HEK293T (cell line): ENCODE measurements at regions not wholly inside any gene's neighbourhood (a gene's known extent, or its start where the extent isn't known, plus 50 kb on each side); places are given as distances from the start of the nearest gene placed in this dataset.

ENCODE experiments used
- FOXA1 ChIP-seq: fragments of 450-650 bp; IDR thresholded peaks from 2 replicates; pipeline ENCODE4 v1.6.1; 2016; ENCODE audit warnings: mild to moderate bottlenecking
- FOXM1 ChIP-seq: fragments of 450-650 bp; IDR thresholded peaks from 2 replicates; pipeline ENCODE4 v1.6.1; 2017; ENCODE audit warnings: mild to moderate bottlenecking, borderline replicate concordance
- SP1 ChIP-seq: fragments of 450-650 bp; IDR thresholded peaks from 2 replicates; pipeline ENCODE4 v1.6.1; 2017
- SUZ12 ChIP-seq: fragments of 450-650 bp; IDR thresholded peaks from 2 replicates; pipeline ENCODE4 v1.6.1; 2016; ENCODE audit warnings: mild to moderate bottlenecking
- ZNF384 ChIP-seq: fragments of 450-650 bp; IDR thresholded peaks from 2 replicates; pipeline ENCODE4 v1.6.1; 2016

DNA sequence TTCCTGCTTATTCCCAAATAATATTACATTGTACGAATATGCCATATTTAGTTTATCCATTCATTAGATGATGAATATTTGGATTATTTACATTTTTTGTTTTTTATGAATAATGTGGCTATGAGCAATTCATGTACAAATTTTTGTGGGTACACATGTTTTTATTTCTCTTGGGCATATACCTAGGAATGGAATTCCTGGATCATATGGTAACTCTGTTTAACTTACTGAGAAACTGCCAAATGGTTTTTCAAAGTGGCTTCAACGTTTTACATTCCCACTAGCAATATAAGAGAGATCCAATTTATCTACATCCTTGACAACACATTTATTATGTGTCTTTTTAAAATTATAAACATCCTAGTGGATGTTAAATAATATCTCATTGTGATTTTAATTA is 362.0 kb upstream of the TMCO5A start:
- TF ChIP-seq FOXA1 (no peak), FOXM1 (no peak), SP1 (no peak), ZNF384 (no peak), SUZ12 (no peak)
